ENCODE measurements at regions not wholly inside any gene's neighbourhood (a gene's known extent, or its start where the extent isn't known, plus 50 kb on each side); places are given as distances from the start of the nearest gene placed in this dataset.

GRCh38 chr5:88488130-88488529, 219.5 kb upstream of the TMEM161B start:
- no peak for TF ChIP-seq CTCF (IDR thresholded peaks at IDR 0.05)
- no peak for TF ChIP-seq POLR2A (IDR thresholded peaks at IDR 0.05)

Data from thyroid gland (tissue), 4 donors.